GM18526 (cell line): ENCODE measurements at regions not wholly inside any gene's neighbourhood (a gene's known extent, or its start where the extent isn't known, plus 50 kb on each side); places are given as distances from the start of the nearest gene placed in this dataset.

Experiments used
- POLR2A ChIP-seq: IDR thresholded peaks from 3 replicates; pipeline ENCODE4 v1.6.1; 2011; ENCODE audit not compliant: insufficient read length; ENCODE audit errors: extremely low read depth

DNA sequence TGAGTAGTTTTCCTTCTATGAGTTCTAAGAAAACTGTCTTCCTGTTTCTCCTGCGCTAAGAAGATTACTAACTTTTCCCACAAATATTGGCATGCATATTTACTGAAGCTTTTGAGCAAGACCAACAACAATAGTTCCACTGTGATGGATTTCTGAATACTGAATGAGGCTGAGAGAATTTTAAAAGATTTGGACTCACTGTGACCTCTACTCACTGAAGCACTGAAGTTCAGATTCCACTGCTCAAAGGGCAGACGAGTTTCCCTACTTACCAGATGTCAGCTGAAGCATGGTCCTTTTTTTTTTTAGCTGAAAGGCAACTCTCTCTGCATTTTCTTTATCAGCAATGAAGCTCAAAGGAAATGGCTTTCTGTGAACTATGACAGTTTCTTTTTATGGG lies 718.5 kb downstream of the RFPL4B start:
- TF ChIP-seq POLR2A, result no peak

- no peak for TF ChIP-seq POLR2A
Observed at GRCh38 chr6:113067612-113068275, 720.6 kb downstream of the RFPL4B start.

- TF ChIP-seq POLR2A, result no peak
Observed at GRCh38 chr6:113068570-113068969, 721.4 kb downstream of the RFPL4B start.

- TF ChIP-seq POLR2A, result no peak
Observed at GRCh38 chr6:113073611-113074191, 726.6 kb downstream of the RFPL4B start.

- no peak for TF ChIP-seq POLR2A
Observed at GRCh38 chr6:113076116-113076515, 729.0 kb downstream of the RFPL4B start.

GRCh38 chr6:113076816-113077215 lies 729.7 kb downstream of the RFPL4B start:
- TF ChIP-seq POLR2A, result no peak

DNA sequence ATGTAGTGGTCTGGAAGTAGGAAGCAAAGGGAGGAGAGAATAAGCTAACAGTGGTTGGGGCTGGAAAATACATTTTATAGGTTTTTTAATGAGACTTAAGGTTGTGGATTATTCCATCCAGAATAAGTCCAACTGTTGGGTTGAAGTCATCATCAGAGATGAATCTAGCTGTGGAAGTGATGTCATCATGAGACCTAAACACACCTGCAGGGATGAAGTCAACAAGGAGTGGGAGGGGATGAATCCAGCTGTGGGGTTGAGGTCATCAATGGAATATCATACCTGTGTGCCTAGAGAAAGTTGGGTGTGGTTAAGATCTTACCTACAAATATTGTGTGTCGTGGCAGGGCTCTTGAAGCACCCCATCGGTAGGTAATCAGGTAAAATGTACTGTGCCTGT lies 730.7 kb downstream of the RFPL4B start:
- no peak for TF ChIP-seq POLR2A

- TF ChIP-seq POLR2A, result no peak
Observed at GRCh38 chr6:113078791-113079190, 731.7 kb downstream of the RFPL4B start.

DNA sequence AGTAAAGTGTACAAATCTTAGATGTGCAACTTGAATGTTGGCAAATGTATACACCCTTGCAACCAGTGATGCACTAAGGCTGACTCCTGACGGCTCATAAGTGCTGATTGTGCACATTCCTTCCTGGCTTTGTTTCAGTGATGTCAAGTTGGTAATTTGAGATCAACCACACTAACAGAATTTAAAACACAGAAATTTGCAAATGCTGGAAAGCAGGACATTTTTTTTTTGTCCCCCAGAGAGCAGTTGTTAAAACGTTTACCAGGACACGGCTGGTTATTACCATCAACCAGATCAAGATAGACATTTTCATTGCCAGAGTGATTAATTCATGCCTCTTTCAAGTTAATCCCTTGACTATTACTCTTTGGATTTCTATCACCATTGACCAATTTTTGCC lies 735.6 kb downstream of the RFPL4B start:
- TF ChIP-seq POLR2A, result no peak

GRCh38 chr6:113083947-113084346 lies 736.8 kb downstream of the RFPL4B start:
- no peak for TF ChIP-seq POLR2A

- no peak for TF ChIP-seq POLR2A
Observed at GRCh38 chr6:113089056-113089455, 741.9 kb downstream of the RFPL4B start.

DNA sequence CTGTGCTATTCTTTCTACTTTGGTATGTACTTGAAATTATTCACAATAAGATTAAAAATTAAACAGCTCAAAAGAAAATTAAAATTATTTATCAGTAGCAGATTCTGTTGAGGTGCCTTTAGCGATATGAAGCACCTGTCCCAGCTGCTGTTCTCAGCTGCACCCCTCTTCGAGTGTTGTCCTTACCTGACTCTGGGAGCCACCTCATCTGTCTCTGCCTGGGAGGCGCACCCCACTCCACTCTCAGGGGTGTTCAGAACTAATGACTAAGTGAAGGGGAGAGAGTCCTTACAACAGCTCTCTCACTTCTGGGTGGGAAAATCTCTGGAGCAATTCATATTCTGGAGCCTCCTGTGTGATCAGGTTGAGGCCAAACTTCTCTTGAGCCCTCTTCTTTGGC lies 745.7 kb downstream of the RFPL4B start:
- no peak for TF ChIP-seq POLR2A

- TF ChIP-seq POLR2A, result no peak
Observed at GRCh38 chr6:113094779-113095178, 747.6 kb downstream of the RFPL4B start.

DNA sequence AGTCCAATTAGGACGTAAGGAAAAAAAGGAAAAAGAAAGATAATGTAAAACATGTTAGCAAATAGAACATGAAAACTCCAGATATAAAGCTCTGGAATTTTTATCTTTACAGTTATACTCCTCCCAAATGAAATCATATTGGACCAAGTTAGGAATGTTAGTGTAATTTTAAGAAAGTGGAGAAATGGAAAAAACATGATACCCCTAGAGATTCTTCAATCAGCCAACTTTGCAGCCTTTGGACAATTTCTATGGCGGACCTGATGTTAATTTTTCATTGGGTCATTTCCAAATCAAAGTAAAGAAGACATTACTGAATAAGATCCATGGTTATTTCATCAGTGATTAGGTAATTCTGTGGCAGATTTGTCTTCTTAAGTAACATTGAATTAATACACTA lies 748.7 kb downstream of the RFPL4B start:
- no peak for TF ChIP-seq POLR2A

DNA sequence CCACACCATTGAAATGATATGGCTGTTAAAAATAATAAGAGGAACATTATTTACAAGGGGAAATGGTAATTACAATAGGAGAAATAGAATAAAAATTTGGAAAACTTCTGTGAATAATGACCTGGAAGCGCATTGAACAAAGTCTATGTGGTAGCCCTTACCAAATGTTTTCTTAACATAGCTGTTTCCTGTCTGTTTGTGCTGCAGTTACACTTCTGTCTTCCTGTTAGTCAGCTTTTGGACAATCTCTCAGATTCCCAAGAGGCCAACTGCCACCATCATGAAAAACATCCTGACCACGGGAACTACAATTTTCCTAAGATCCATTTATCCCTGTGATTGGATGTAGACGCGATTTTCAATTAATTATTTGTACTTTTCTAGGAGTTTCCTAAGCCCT lies 754.4 kb upstream of the MARCKS start:
- TF ChIP-seq POLR2A, result no peak

DNA sequence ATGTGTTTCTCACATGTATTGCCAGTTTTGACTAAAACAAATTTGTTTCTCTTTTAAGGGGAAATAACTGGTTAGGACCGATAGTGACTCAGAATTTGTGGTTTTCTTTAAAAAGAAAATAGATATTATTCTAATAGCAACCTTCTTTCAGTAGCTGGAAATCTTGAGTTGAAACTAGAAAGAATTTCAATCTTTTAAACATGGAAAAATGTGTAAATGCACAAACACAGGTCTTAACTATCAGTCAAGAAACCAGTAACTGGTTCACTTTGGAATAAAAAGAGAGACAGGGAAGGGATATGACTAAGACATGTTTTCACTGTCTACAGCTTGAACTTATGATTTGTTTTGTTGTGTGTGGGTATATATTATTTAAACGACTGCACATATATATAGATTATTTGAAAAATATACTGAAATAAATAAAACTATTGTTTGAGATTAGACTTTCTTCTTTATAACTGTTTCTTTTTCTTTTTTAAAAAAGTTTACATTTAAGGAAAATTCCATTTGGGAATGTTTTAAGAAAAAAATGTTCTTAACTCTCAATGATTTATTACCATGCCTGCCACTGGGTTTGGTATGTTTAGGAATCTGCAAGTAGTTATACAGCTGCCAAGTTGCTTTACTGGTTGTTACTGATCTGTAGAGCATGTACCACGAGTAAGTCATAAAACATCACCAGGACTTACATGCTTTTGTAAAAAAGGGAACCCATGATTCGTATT lies 753.3 kb upstream of the MARCKS start:
- no peak for TF ChIP-seq POLR2A
